ENCODE measurements at regions not wholly inside any gene's neighbourhood (a gene's known extent, or its start where the extent isn't known, plus 50 kb on each side); places are given as distances from the start of the nearest gene placed in this dataset.

DNA sequence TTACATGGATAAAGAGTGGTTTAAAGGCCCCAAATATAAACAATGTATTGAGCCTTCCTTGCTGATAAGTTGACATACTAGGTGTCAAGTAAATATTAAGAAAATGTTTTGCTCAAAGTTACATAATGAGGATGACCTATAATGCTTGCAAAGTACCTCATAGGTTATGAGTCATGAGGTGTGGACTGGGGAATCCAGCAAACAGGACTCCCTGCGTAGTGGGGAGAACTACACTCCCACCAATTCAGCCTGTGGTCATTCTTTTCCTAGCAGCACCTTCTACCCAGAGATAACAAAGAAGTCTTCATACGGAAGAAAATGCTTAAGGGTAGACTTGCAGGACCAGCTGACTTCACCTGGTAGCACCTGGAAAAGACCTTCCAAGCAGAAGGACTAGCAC, 418.9 kb upstream of the CPEB2 start:
- TF ChIP-seq, protein P1, sequence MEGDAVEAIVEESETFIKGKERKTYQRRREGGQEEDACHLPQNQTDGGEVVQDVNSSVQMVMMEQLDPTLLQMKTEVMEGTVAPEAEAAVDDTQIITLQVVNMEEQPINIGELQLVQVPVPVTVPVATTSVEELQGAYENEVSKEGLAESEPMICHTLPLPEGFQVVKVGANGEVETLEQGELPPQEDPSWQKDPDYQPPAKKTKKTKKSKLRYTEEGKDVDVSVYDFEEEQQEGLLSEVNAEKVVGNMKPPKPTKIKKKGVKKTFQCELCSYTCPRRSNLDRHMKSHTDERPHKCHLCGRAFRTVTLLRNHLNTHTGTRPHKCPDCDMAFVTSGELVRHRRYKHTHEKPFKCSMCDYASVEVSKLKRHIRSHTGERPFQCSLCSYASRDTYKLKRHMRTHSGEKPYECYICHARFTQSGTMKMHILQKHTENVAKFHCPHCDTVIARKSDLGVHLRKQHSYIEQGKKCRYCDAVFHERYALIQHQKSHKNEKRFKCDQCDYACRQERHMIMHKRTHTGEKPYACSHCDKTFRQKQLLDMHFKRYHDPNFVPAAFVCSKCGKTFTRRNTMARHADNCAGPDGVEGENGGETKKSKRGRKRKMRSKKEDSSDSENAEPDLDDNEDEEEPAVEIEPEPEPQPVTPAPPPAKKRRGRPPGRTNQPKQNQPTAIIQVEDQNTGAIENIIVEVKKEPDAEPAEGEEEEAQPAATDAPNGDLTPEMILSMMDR (IDR thresholded peaks at IDR 0.05): no peak
- no peak for TF ChIP-seq TAF1 (IDR thresholded peaks at IDR 0.05; ENCODE audit: borderline replicate concordance, low read depth, low read length)
- TF ChIP-seq RAD21 (IDR thresholded peaks at IDR 0.05; ENCODE audit: low read length): no peak
- TF ChIP-seq CHD2 (IDR thresholded peaks at IDR 0.05; ENCODE audit: low read length, partially characterized antibody): no peak
- TF ChIP-seq EZH2phosphoT487 (IDR thresholded peaks at IDR 0.05; ENCODE audit: borderline replicate concordance, low read depth): no peak
- TF ChIP-seq, protein P2, sequence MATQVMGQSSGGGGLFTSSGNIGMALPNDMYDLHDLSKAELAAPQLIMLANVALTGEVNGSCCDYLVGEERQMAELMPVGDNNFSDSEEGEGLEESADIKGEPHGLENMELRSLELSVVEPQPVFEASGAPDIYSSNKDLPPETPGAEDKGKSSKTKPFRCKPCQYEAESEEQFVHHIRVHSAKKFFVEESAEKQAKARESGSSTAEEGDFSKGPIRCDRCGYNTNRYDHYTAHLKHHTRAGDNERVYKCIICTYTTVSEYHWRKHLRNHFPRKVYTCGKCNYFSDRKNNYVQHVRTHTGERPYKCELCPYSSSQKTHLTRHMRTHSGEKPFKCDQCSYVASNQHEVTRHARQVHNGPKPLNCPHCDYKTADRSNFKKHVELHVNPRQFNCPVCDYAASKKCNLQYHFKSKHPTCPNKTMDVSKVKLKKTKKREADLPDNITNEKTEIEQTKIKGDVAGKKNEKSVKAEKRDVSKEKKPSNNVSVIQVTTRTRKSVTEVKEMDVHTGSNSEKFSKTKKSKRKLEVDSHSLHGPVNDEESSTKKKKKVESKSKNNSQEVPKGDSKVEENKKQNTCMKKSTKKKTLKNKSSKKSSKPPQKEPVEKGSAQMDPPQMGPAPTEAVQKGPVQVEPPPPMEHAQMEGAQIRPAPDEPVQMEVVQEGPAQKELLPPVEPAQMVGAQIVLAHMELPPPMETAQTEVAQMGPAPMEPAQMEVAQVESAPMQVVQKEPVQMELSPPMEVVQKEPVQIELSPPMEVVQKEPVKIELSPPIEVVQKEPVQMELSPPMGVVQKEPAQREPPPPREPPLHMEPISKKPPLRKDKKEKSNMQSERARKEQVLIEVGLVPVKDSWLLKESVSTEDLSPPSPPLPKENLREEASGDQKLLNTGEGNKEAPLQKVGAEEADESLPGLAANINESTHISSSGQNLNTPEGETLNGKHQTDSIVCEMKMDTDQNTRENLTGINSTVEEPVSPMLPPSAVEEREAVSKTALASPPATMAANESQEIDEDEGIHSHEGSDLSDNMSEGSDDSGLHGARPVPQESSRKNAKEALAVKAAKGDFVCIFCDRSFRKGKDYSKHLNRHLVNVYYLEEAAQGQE (IDR thresholded peaks at IDR 0.05; ENCODE audit: low read depth, low read length): no peak
- TF ChIP-seq NFIC (IDR thresholded peaks at IDR 0.05; ENCODE audit: borderline replicate concordance): no peak
- no peak for TF ChIP-seq NRF1 (IDR thresholded peaks at IDR 0.05; ENCODE audit: low read depth, low read length)
- TF ChIP-seq FOSL2 (IDR thresholded peaks at IDR 0.05; ENCODE audit: borderline replicate concordance, low read depth): no peak
- TF ChIP-seq EP300 (IDR thresholded peaks at IDR 0.05; ENCODE audit: borderline replicate concordance in 1 of 2, low read depth in 1 of 2, low read length in 1 of 2): no peak

All from SK-N-SH (cell line).